ENCODE measurements at regions not wholly inside any gene's neighbourhood (a gene's known extent, or its start where the extent isn't known, plus 50 kb on each side); places are given as distances from the start of the nearest gene placed in this dataset.

DNA sequence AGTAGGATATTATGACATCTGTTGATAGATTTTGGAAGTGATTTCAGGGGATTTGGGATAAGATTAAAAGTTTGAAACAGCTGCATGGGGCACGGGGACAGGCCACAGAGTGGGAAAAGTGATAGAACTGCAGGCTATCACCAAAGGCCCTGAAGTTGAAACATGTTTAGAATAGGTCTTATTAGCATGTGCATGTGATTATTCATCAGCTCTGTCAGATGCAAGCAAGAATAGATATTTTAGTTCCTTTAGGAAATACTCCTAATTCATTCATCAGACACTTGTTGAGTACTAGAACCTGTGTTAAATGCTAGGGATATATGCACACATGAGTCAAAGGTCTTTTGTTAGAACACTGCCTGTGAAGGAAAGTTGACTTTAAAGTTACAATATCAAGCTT lies 261.2 kb upstream of the MAN1A1 start:
- no peak overlapping the region for H3K4me3 ChIP-seq
- no peak for DNase-seq
- no peaks in the 10 kb centered on the region for H3K9me3 ChIP-seq
- TF ChIP-seq CTCF (IDR thresholded peaks at IDR 0.05): no peak
- H3K27ac ChIP-seq: no peak overlapping the region
- intact Hi-C loops (cut with DNase I; ENCODE audit: low total_unique reads): no loop called here
- no peaks in the 10 kb centered on the region for H3K36me3 ChIP-seq
- H3K27me3 ChIP-seq: no peaks in the 10 kb centered on the region
- no peaks in the 10 kb centered on the region for H3K4me1 ChIP-seq

DNA sequence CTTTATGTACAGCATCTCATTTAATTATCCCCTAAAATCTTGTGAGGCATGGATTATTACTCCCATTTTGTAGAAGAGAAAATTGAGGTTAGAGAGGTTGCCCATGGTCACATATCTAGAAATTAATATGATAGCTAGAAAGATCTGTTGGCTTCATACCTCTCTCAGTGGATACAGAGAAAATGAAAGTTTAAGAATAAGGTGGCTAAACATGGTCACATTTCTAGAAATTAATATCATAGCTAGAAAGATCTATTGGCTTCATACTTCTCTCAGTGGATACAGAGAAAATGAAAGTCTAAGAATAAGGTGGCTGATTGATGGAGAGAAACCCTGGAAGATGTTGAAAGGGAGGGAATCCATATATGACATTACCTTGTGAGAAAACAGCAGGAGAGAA lies 260.7 kb upstream of the MAN1A1 start:
- no peak for TF ChIP-seq CTCF (IDR thresholded peaks at IDR 0.05)
- Histone ChIP-seq H3K4me3 (no peak overlapping the region), H3K27me3 (no peaks in the 10 kb centered on the region), H3K9me3 (no peaks in the 10 kb centered on the region), H3K4me1 (no peaks in the 10 kb centered on the region), H3K36me3 (no peaks in the 10 kb centered on the region), H3K27ac (no peak overlapping the region)
- DNase-seq: no peak
- intact Hi-C loops (cut with DNase I; ENCODE audit: low total_unique reads): no loop called here

- no peaks in the 10 kb centered on the region for H3K27me3 ChIP-seq
- H3K4me3 ChIP-seq: no peak overlapping the region
- intact Hi-C loops (cut with DNase I; ENCODE audit: low total_unique reads): no loop called here
- H3K4me1 ChIP-seq: no peaks in the 10 kb centered on the region
- no peak for TF ChIP-seq CTCF (IDR thresholded peaks at IDR 0.05)
- no peak overlapping the region for H3K27ac ChIP-seq
- no peaks in the 10 kb centered on the region for H3K9me3 ChIP-seq
- no peak for DNase-seq
- H3K36me3 ChIP-seq: no peaks in the 10 kb centered on the region
Observed at GRCh38 chr6:119609865-119610264, 260.3 kb upstream of the MAN1A1 start.

DNA sequence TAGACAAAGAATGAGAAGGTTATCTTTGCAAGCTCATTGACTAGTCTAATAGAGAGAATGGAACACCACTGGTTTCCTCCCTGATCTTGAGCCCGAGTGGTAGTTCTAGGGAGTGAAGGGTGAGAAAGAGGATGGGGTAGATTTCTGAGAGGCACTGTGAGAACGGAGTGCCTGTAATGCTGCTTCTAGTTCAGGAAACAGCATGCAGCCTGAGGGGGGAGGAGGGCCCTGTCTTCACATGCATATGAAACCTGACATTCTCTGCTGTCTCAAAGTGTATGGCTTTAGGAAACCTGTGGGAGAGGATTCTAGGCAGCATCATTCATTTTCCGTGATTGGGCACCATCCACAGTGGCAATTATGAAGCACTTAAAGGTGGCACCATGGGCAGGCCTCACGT lies 259.4 kb upstream of the MAN1A1 start:
- intact Hi-C loops (cut with DNase I; ENCODE audit: low total_unique reads): no loop called here
- Histone ChIP-seq H3K4me3 (no peak overlapping the region), H3K36me3 (no peaks in the 10 kb centered on the region), H3K27ac (no peak overlapping the region), H3K27me3 (no peaks in the 10 kb centered on the region), H3K4me1 (no peaks in the 10 kb centered on the region), H3K9me3 (no peaks in the 10 kb centered on the region)
- TF ChIP-seq CTCF (IDR thresholded peaks at IDR 0.05): no peak
- DNase-seq: no peak

DNA sequence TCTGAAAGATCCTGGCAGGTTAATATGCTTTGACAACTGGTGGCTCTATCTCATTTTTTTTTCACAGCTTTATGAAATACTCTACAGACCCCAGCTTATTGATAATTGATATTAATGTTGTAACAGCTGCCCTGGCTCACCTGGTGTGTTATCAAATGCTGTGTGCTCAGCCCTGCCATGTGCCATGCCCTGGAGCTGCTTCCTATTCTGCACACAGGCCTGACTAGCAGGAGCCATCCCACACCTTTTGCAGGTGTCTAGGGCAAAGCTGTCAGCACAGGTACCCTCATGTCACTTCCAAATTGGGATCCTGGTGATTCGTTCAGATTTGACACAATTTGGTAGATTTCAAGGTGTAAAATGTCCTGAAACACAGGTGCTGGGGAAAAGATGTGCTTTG lies 254.6 kb upstream of the MAN1A1 start:
- Histone ChIP-seq H3K4me3 (no peak overlapping the region), H3K27me3 (no peaks in the 10 kb centered on the region), H3K9me3 (no peaks in the 10 kb centered on the region), H3K4me1 (no peaks in the 10 kb centered on the region), H3K27ac (no peak overlapping the region), H3K36me3 (no peaks in the 10 kb centered on the region)
- intact Hi-C loops (cut with DNase I; ENCODE audit: low total_unique reads): no loop called here
- no peak for TF ChIP-seq CTCF (IDR thresholded peaks at IDR 0.05)
- DNase-seq: no peak

DNA sequence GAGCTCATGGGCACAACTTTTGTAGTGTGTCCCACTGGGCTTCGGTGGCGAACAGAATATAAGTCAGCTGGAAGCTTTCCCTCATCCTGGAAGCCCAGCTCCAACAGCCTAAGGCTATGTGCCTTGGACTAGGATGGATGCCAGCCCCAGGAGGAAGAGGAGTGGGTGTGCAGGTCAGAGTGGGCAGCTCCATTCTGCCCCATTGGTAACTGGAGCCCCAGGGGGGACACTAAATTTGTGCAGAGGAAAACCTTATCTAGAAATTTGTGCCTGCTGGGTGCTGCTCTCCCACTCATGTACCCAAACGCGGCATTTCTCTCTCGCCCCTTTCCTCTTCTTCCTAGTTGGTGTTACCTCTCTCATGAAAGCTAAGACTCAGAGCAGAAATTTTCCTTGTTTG lies 253.9 kb upstream of the MAN1A1 start:
- no peak overlapping the region for H3K4me3 ChIP-seq
- TF ChIP-seq CTCF (IDR thresholded peaks at IDR 0.05): no peak
- no peaks in the 10 kb centered on the region for H3K27me3 ChIP-seq
- no peak for DNase-seq
- no peaks in the 10 kb centered on the region for H3K9me3 ChIP-seq
- intact Hi-C loops (cut with DNase I; ENCODE audit: low total_unique reads): no loop called here
- no peaks in the 10 kb centered on the region for H3K36me3 ChIP-seq
- no peak overlapping the region for H3K27ac ChIP-seq
- H3K4me1 ChIP-seq: no peaks in the 10 kb centered on the region

All from tibial artery (tissue), 4 donors.